CD14-positive monocyte (primary cell): ENCODE measurements at regions not wholly inside any gene's neighbourhood (a gene's known extent, or its start where the extent isn't known, plus 50 kb on each side); places are given as distances from the start of the nearest gene placed in this dataset.
"Not testable (repeated sequence)": the region's sequence is repeated elsewhere in the genome, so short reads cannot be mapped to it uniquely, and the experiment has no call there.

Experiments used
- DNase-seq, 3 donors: peaks; one replicate each; pipeline ENCODE4 v3.0.0-alpha.2; 2011 to 2022
- H2AFZ ChIP-seq: 2 replicates; pipeline ENCODE4 v1.6.0; 2012; ENCODE audit warnings: mild to moderate bottlenecking, low read depth, low read length, inconsistent platforms; ENCODE audit not compliant: insufficient read depth, poor library complexity, severe bottlenecking
- H3K27ac ChIP-seq, 2 donors: 1 replicate in 1 of 2; 2 replicates in 1 of 2; pipeline ENCODE4 v1.5.1; 2012 to 2013; ENCODE audit warnings: low read length in 2 of 2, control low read depth in 1 of 2, inconsistent platforms in 1 of 2, low read depth in 1 of 2, mild to moderate bottlenecking in 1 of 2
- H3K27me3 ChIP-seq, 2 donors: one replicate each; pipeline versions ENCODE4 v1.6.0 to v1.6.1; 2011 to 2013; ENCODE audit warnings: low read length in 2 of 2; ENCODE audit not compliant: control insufficient read depth in 2 of 2, insufficient read depth in 2 of 2
- H3K36me3 ChIP-seq, 2 donors: replicated peaks in 1 of 2; 1 replicate in 1 of 2; 2 replicates in 1 of 2; pipeline versions ENCODE4 v1.5.1 to v1.6.1; 2012 to 2013; ENCODE audit warnings: low read length in 2 of 2, control low read depth in 1 of 2, inconsistent platforms in 1 of 2, mild to moderate bottlenecking in 1 of 2; ENCODE audit not compliant: insufficient read depth in 2 of 2, control insufficient read depth in 1 of 2
- H3K4me1 ChIP-seq, 2 donors: 1 replicate in 1 of 2; 2 replicates in 1 of 2; pipeline versions ENCODE4 v1.5.1 to v1.6.1; 2012 to 2013; ENCODE audit warnings: low read length in 2 of 2, control low read depth in 1 of 2, inconsistent platforms in 1 of 2, mild to moderate bottlenecking in 1 of 2, moderate library complexity in 1 of 2; ENCODE audit not compliant: insufficient read depth in 2 of 2, control insufficient read depth in 1 of 2
- H3K4me2 ChIP-seq: replicated peaks from 2 replicates; pipeline ENCODE3; 2012; ENCODE audit warnings: low read length, moderate library complexity, mild to moderate bottlenecking; ENCODE audit not compliant: poor library complexity, severe bottlenecking; ENCODE audit errors: extremely low read depth
- H3K4me3 ChIP-seq, 3 experiments: fragments of 200-600 bp in 1 of 3; sonication (generic) in 1 of 3; replicated peaks in 1 of 3; 1 replicate in 2 of 3; 2 replicates in 1 of 3; pipeline ENCODE4 v1.5.1; 2011 to 2013; ENCODE audit warnings: low read length in 3 of 3, mild to moderate bottlenecking in 3 of 3, control low read depth in 2 of 3, low read depth in 2 of 3, inconsistent platforms in 1 of 3, moderate library complexity in 1 of 3
- H3K79me2 ChIP-seq: 2 replicates; pipeline ENCODE4 v1.6.0; 2012; ENCODE audit warnings: mild to moderate bottlenecking, control low read depth, inconsistent platforms, low read length, moderate library complexity; ENCODE audit not compliant: insufficient read depth
- H3K9ac ChIP-seq: 2 replicates; pipeline ENCODE4 v1.6.0; 2017; ENCODE audit warnings: low read length, mild to moderate bottlenecking; ENCODE audit not compliant: insufficient read depth, poor library complexity, severe bottlenecking
- H3K9me3 ChIP-seq, 2 donors: replicated peaks in 1 of 2; 1 replicate in 1 of 2; 2 replicates in 1 of 2; pipeline versions ENCODE4 v1.5.1 to v1.6.1; 2012 to 2013; ENCODE audit warnings: low read length in 2 of 2, control low read depth in 1 of 2; ENCODE audit not compliant: control insufficient read depth in 1 of 2, insufficient read depth in 1 of 2
- H4K20me1 ChIP-seq: 2 replicates; pipeline ENCODE4 v1.6.0; 2012; ENCODE audit warnings: mild to moderate bottlenecking, low read length, control low read depth, moderate library complexity; ENCODE audit not compliant: insufficient read depth
- H3K27ac Mint-ChIP-seq, 7 donors: one replicate each; pipeline ENCODE4 v1.8.0; 2020; ENCODE audit warnings: mild to moderate bottlenecking in 7 of 7, mixed read lengths in 7 of 7, moderate library complexity in 6 of 7, inconsistent platforms in 2 of 7
- H3K27me3 Mint-ChIP-seq, 3 donors: one replicate each; pipeline ENCODE4 v1.8.0; 2021 to 2022; ENCODE audit warnings: low read depth in 3 of 3, mild to moderate bottlenecking in 3 of 3, mixed read lengths in 3 of 3, moderate library complexity in 3 of 3, inconsistent platforms in 1 of 3
- H3K36me3 Mint-ChIP-seq, 2 donors: one replicate each; pipeline ENCODE4 v1.8.0; 2020; ENCODE audit warnings: mixed read lengths in 2 of 2, inconsistent platforms in 1 of 2, mild to moderate bottlenecking in 1 of 2
- H3K4me1 Mint-ChIP-seq: one replicate; pipeline ENCODE4 v1.8.0; 2020; ENCODE audit warnings: mild to moderate bottlenecking, mixed read lengths
- H3K4me3 Mint-ChIP-seq, 2 donors: one replicate each; pipeline ENCODE4 v1.8.0; 2020; ENCODE audit warnings: mild to moderate bottlenecking in 2 of 2, mixed read lengths in 2 of 2, moderate library complexity in 1 of 2
- H3K9me3 Mint-ChIP-seq, 7 donors: one replicate each; pipeline ENCODE4 v1.8.0; 2020 to 2022; ENCODE audit warnings: mixed read lengths in 7 of 7, mild to moderate bottlenecking in 6 of 7, moderate library complexity in 6 of 7, inconsistent platforms in 2 of 7
- WGBS: methylation state at CpG from one replicate; pipeline ENCODE4 v1.1.5; 2013; ENCODE audit warnings: missing lambda C conversion rate; ENCODE audit not compliant: insufficient coverage; 5-methylcytosine and 5-hydroxymethylcytosine counted together
- intact Hi-C, 2 donors: fragments of 100-400 bp; cut with micrococcal nuclease; formaldehyde crosslinking; loops; one replicate each; pipeline versions ENCODE4 v1.15.0 to v1.15.1; 2023

DNA sequence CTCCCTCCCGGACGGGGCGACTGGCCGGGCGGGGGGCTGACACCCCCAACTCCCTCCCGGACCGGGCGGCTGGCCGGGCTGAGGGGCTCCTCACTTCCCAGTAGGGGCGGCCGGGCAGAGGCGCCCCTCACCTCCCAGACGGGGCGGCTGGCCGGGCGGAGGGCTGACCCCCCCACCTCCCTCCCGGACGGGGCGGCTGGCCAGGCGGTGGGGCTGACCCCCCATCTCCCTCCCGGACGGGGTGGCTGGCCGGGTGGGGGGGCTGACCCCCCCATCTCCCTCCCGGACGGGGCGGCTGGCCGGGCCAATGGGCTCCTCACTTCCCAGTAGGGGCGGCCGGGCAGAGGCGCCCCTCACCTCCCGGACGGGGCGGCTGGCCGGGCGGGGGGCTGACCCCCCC lies 502.0 kb upstream of the ALG10B start:
- H3K36me3 Mint-ChIP-seq, DNase-seq, H3K27me3 ChIP-seq, H3K79me2 ChIP-seq, H3K4me3 Mint-ChIP-seq, H3K4me1 Mint-ChIP-seq, H3K4me3 ChIP-seq, H3K4me2 ChIP-seq, H4K20me1 ChIP-seq, H3K9ac ChIP-seq, H2AFZ ChIP-seq, intact Hi-C loops, H3K27me3 Mint-ChIP-seq, H3K27ac ChIP-seq, H3K27ac Mint-ChIP-seq, H3K4me1 ChIP-seq, H3K36me3 ChIP-seq: not testable (repeated sequence)
- H3K9me3 ChIP-seq, result peaks cover 3 to 57% of the 10 kb centered on the region in 2 donors
- peaks cover 3 to 21% (median 6%) of the 10 kb centered on the region in 7 donors for H3K9me3 Mint-ChIP-seq
- WGBS, result no CpG with 5 or more reads among the region's 35 CpGs
